MM.1S (cell line): ENCODE measurements at regions not wholly inside any gene's neighbourhood (a gene's known extent, or its start where the extent isn't known, plus 50 kb on each side); places are given as distances from the start of the nearest gene placed in this dataset.

Experiments used
- EZH2 ChIP-seq: fragments of 300-600 bp; sonication (generic); optimal IDR thresholded peaks from 2 replicates; pipeline ENCODE3; 2017; ENCODE audit warnings: low read depth, mild to moderate bottlenecking, antibody characterized with exemption, low read length, mixed read lengths
- EZH2phosphoT487 ChIP-seq: fragments of 300-600 bp; sonication (generic); IDR thresholded peaks from 2 replicates; pipeline ENCODE4 v1.6.1; 2018; ENCODE audit warnings: antibody characterized with exemption, low read length
- TF ChIP-seq, protein P1 (sequence below): fragments of 300-600 bp; sonication (generic); IDR thresholded peaks from 2 replicates; pipeline ENCODE4 v1.5.1; 2016; ENCODE audit warnings: antibody characterized with exemption, low read length, mixed read lengths

DNA sequence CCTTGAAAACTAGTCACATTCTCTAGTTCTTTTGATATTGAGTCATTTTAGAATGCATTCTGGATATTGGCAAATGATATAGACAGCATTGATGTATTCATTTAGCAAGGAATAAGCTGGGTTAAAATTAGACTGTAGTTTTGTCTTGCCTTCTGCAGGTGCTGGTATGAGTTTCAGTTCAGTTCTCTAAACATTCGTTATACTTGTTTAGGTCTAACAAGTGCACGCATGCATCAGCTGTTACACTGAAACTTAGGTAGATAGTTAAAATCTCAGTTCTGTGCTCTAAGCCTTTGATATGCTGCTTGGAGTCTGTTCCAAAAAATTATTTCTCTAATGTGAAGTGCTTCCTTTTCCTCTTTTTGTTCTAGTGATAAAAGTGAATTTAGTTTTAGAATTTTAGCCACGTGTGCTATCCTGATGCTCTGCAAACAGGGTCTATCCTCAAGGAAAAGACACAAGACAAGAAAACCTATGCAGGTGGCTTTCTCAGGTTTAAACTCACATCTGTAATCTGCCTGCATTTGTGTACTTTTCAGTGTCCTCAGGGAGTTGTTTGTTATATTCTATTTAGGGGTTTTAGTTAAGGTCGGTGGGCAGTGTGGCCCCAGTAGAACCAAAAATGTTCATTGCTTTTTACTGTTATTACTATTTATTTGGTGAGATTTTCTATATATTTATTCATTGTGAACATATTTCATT lies 409.0 kb downstream of the CDC14C start:
- TF ChIP-seq, protein P1, sequence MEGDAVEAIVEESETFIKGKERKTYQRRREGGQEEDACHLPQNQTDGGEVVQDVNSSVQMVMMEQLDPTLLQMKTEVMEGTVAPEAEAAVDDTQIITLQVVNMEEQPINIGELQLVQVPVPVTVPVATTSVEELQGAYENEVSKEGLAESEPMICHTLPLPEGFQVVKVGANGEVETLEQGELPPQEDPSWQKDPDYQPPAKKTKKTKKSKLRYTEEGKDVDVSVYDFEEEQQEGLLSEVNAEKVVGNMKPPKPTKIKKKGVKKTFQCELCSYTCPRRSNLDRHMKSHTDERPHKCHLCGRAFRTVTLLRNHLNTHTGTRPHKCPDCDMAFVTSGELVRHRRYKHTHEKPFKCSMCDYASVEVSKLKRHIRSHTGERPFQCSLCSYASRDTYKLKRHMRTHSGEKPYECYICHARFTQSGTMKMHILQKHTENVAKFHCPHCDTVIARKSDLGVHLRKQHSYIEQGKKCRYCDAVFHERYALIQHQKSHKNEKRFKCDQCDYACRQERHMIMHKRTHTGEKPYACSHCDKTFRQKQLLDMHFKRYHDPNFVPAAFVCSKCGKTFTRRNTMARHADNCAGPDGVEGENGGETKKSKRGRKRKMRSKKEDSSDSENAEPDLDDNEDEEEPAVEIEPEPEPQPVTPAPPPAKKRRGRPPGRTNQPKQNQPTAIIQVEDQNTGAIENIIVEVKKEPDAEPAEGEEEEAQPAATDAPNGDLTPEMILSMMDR = no peak
- TF ChIP-seq EZH2 (no peak), EZH2phosphoT487 (no peak)
